Gastroesophageal sphincter (tissue), 4 donors: ENCODE measurements at regions not wholly inside any gene's neighbourhood (a gene's known extent, or its start where the extent isn't known, plus 50 kb on each side); places are given as distances from the start of the nearest gene placed in this dataset.

Experiments used
- ATAC-seq: fragments of 150-250 bp; one replicate; pipeline ENCODE4 v1.9.1; 2016; ENCODE audit warnings: mild to moderate bottlenecking, moderate library complexity
- H3K27ac ChIP-seq, 4 donors: fragments of 200-600 bp; sonication (generic) in 3 of 4; 1 replicate in 3 of 4; 2 replicates in 1 of 4; pipeline ENCODE4 v1.5.1; 2016 to 2019
- H3K27me3 ChIP-seq: fragments of 200-600 bp; sonication (generic); one replicate; pipeline ENCODE4 v1.5.1; 2019
- H3K36me3 ChIP-seq, 2 donors: fragments of 200-600 bp; sonication (generic); one replicate each; pipeline ENCODE4 v1.5.1; 2019; ENCODE audit warnings: control low read depth in 1 of 2
- H3K4me1 ChIP-seq, 3 donors: fragments of 200-600 bp; sonication (generic); 1 replicate in 2 of 3; 2 replicates in 1 of 3; pipeline ENCODE4 v1.5.1; 2016 to 2019; ENCODE audit warnings: control low read depth in 2 of 3
- H3K4me3 ChIP-seq, 2 donors: fragments of 200-600 bp; sonication (generic); one replicate each; pipeline ENCODE4 v1.5.1; 2019; ENCODE audit warnings: mild to moderate bottlenecking in 1 of 2, moderate library complexity in 1 of 2
- H3K9me3 ChIP-seq, 3 donors: fragments of 200-600 bp; sonication (generic); one replicate each; pipeline ENCODE4 v1.5.1; 2017 to 2019; ENCODE audit warnings: control low read depth in 2 of 3
- CTCF ChIP-seq, 4 experiments: fragments of 200-600 bp in 2 of 4; fragments of 450-650 bp in 2 of 4; sonication (generic) in 1 of 4; IDR thresholded peaks; one replicate each; pipeline ENCODE4 v1.5.1; 2017 to 2019; ENCODE audit warnings: antibody characterized with exemption in 4 of 4, mild to moderate bottlenecking in 2 of 4, moderate library complexity in 2 of 4
- EP300 ChIP-seq: sonication (generic); formaldehyde crosslinking; IDR thresholded peaks from one replicate; pipeline ENCODE4 v1.6.1; 2017; ENCODE audit warnings: antibody characterized with exemption, mild to moderate bottlenecking
- POLR2A ChIP-seq, 2 donors: fragments of 450-650 bp; IDR thresholded peaks; one replicate each; pipeline ENCODE4 v1.6.1; 2017; ENCODE audit warnings: antibody characterized with exemption in 2 of 2, mild to moderate bottlenecking in 2 of 2, moderate library complexity in 1 of 2
- POLR2AphosphoS5 ChIP-seq: sonication (generic); formaldehyde crosslinking; IDR thresholded peaks from one replicate; pipeline ENCODE4 v1.6.1; 2017; ENCODE audit warnings: antibody characterized with exemption
- WGBS, 2 donors: methylation state at CpG; one replicate each; pipeline ENCODE4 v1.1.5; 2018; ENCODE audit warnings: low coverage in 1 of 2; 5-methylcytosine and 5-hydroxymethylcytosine counted together

- no peak for ATAC-seq
- Histone ChIP-seq H3K27me3 (no peaks in the 10 kb centered on the region), H3K9me3 (no peaks in the 10 kb centered on the region), H3K27ac (no peak overlapping the region), H3K4me1 (no peaks in the 10 kb centered on the region), H3K4me3 (no peak overlapping the region), H3K36me3 (peaks cover 0 to 25% of the 10 kb centered on the region in 2 donors)
- no CpG with 5 or more reads among the region's 8 CpGs for WGBS, 2 donors
- TF ChIP-seq POLR2A (IDR thresholded peaks at IDR 0.05), result no peak
- TF ChIP-seq POLR2AphosphoS5, result no peak
- TF ChIP-seq CTCF (IDR thresholded peaks at IDR 0.05), result no peak
- no peak for TF ChIP-seq EP300
These were observed 213.0 kb downstream of the GLI2 start for GRCh38 chr2:120948662-120949011.

GRCh38 chr2:120949027-120949956 lies 213.6 kb downstream of the GLI2 start:
- H3K27ac ChIP-seq, result no peak overlapping the region
- H3K4me3 ChIP-seq, result no peak overlapping the region
- no peaks in the 10 kb centered on the region for H3K27me3 ChIP-seq
- H3K4me1 ChIP-seq, result no peaks in the 10 kb centered on the region
- WGBS, 2 donors, result 95% methylated on average over 6 of the region's 12 CpGs; no CpG with 5 or more reads in 1 of the 2 donors
- no peaks in the 10 kb centered on the region for H3K9me3 ChIP-seq
- ATAC-seq, result no peak
- peaks cover 0 to 26% of the 10 kb centered on the region in 2 donors for H3K36me3 ChIP-seq
- TF ChIP-seq POLR2A (IDR thresholded peaks at IDR 0.05) (no peak), CTCF (IDR thresholded peaks at IDR 0.05) (no peak), POLR2AphosphoS5 (no peak), EP300 (no peak)

GRCh38 chr2:120949957-120950590 lies 214.4 kb downstream of the GLI2 start:
- TF ChIP-seq POLR2A (IDR thresholded peaks at IDR 0.05), result no peak
- no peak for TF ChIP-seq CTCF (IDR thresholded peaks at IDR 0.05)
- no peak for TF ChIP-seq EP300
- no peak for TF ChIP-seq POLR2AphosphoS5
- H3K4me3 ChIP-seq, result no peak overlapping the region
- WGBS, 2 donors, result 62 to 81% methylated on average over 2 to 4 of the region's 7 CpGs
- peaks cover 0 to 26% of the 10 kb centered on the region in 2 donors for H3K36me3 ChIP-seq
- ATAC-seq, result no peak
- H3K9me3 ChIP-seq, result no peaks in the 10 kb centered on the region
- H3K27me3 ChIP-seq, result no peaks in the 10 kb centered on the region
- H3K27ac ChIP-seq, result no peak overlapping the region
- H3K4me1 ChIP-seq, result no peaks in the 10 kb centered on the region

DNA sequence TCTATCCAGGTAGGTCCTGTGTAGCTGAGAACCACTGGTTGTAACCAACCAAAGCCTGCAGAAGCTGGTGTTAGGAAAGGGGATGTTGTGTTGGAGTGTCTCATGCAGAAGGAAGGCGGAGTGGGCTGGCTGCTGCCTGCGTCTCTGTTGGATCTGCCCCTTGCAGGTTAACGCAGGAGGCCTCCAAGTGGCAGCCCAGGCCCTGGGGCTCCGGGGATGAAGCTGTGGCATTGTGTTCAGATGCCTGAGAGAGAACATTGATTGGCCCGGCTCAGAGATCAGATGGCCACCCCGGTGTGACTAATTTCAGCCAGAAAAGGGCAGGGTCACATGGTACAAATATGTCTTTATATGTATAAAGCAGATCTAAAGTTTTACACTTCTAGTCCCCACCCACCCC lies 216.0 kb downstream of the GLI2 start:
- H3K4me3 ChIP-seq, result no peak overlapping the region
- H3K36me3 ChIP-seq, result peaks cover 0 to 39% of the 10 kb centered on the region in 2 donors
- no peaks in the 10 kb centered on the region for H3K9me3 ChIP-seq
- no peak for ATAC-seq
- no peaks in the 10 kb centered on the region for H3K27me3 ChIP-seq
- 30% methylated on average over 2 of the region's 6 CpGs; no CpG with 5 or more reads in 1 of the 2 donors for WGBS, 2 donors
- H3K27ac ChIP-seq, result no peak overlapping the region
- TF ChIP-seq POLR2A (IDR thresholded peaks at IDR 0.05) (no peak), CTCF (IDR thresholded peaks at IDR 0.05) (no peak), EP300 (no peak), POLR2AphosphoS5 (no peak)
- no peaks in the 10 kb centered on the region for H3K4me1 ChIP-seq
